GM18511 (cell line): ENCODE measurements at regions not wholly inside any gene's neighbourhood (a gene's known extent, or its start where the extent isn't known, plus 50 kb on each side); places are given as distances from the start of the nearest gene placed in this dataset.

ENCODE experiments used
- ATAC-seq: cut with Tn5 transposase; IDR thresholded peaks from one replicate; pipeline ENCODE4 v1.9.1; 2021; ENCODE audit warnings: mild to moderate bottlenecking, moderate library complexity; ENCODE audit not compliant: unreplicated experiment

DNA sequence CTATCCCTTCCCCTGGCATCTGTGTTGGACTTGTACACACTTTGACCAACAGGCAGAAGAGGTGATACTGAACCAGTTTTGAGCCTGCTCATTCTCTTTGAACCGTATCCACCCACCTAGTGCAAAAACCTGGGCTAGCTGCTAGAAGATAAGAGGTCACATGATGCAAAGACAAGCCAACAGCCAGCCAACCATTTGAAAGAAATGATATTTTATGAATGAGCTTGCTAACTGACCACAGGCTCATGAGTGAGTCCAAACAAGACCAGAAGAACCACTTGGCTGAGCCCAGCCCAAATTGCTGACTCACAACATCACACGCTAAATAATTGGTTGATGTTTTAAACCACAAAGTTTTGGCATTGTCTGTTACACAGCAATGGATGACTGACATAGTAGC lies 74.0 kb upstream of the CTNNB1 start:
- no peak for ATAC-seq

- no peak for ATAC-seq
These were observed 72.8 kb upstream of the CTNNB1 start for GRCh38 chr3:41126472-41126871.

DNA sequence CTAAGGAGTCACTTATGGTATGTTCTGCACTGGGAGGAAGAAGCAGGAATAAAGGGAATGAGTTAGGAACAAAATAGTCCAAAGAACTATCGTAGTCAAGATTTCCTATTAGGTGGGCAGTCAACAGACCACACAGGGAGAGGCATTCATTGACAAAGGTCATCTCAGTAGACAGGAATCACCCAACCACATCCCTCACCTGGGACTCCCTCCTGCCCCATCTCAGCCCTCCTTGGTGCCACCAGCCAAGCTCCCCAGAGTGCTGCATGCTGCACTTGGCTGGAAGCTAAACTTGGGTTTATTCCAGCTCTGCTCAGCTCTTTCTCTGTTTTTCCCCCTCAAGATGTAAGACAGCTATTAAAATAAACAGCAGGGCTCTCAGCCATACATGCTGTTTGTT lies 72.3 kb upstream of the CTNNB1 start:
- no peak for ATAC-seq

DNA sequence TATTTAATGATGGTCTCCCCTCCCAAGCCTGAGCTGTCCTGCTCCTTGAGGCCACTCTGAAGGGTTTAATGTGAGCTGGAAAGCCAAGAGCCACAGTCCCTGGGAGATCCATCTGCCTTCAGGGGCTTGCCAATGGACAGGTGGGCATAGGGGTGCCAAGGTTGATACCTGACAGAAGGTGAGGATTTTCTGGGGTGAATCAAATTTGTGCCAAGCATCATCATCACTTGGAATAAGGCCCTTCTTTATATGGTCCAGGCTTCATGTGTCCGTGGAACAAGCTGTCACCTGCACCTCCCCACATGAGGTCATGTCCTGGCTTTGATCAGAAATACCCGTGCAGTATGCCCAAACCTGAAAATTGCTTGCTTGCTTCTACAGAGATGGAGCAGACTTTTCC lies 71.9 kb upstream of the CTNNB1 start:
- no peak for ATAC-seq

- no peak for ATAC-seq
These were observed 69.6 kb upstream of the CTNNB1 start for GRCh38 chr3:41129731-41130130.

GRCh38 chr3:41131224-41131623 lies 68.1 kb upstream of the CTNNB1 start:
- no peak for ATAC-seq

- no peak for ATAC-seq
These were observed 61.6 kb upstream of the CTNNB1 start for GRCh38 chr3:41137686-41138111.

GRCh38 chr3:41138146-41138545 lies 61.2 kb upstream of the CTNNB1 start:
- ATAC-seq, result no peak

DNA sequence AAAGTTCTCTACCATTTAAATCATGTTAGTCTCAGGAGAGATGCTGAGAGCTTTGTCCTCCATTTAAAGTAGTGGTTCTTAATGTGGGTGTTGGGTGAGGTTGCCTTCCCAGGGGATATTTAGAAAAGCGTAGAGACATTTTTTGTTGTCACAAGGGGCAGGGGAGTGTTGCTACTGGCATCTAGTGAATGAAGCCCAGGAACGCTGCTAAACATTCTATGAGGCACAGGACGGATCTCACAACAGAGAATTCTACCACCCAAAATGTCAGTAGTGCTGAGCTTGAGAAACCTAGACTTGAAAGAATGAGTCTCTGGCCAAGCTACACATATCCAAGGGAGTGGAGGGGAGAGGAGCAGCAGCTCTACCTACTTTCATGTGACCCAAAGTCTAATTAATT lies 60.7 kb upstream of the CTNNB1 start:
- no peak for ATAC-seq

DNA sequence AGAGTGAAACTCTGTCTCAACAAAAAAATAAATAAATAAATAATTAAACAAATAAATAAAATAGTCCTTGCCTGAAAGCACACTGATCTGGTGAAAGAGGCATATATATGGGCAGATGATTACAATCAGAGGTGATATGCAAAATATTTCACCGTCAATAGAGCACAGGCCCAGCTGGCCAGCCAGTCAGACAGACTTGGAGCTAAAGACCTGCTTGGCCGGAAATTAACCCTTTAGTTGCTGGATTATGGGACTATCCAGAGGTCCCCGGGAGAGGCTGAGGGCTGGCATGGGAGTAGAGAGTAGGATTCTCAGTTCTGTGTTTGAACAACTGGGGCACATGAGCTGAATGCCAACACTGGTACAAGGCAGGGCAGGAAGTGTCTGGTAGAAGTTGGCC lies 59.1 kb upstream of the CTNNB1 start:
- no peak for ATAC-seq

GRCh38 chr3:41141433-41142167 lies 57.7 kb upstream of the CTNNB1 start:
- no peak for ATAC-seq

DNA sequence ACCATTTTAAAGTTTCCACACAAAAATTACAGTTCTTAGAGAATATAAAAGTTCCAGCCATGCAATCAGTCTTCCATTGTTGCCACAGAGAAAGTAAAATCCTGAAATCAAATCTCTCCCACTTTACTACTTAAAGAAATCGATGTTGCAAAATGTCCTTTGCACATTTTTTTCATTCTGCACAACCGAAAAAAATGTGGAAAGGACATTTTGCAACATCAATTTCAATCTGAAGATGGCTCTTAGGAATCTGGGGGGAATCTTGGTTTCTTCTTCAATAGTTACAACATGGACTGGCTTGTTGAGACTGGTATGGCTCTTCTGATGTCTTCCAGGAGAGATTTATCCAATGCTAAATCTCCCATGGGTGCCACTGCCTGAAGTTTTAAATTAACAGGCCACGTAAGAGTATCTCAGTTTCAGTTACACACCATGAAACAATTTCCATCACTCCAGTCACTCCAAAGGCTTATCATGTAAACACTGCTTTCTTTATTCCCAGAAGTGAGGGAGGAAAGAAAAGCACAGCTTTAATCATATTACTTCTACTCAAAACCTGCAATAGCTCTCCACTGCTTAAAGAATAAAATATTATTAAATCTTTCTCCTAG lies 55.8 kb upstream of the CTNNB1 start:
- ATAC-seq, result no peak

- ATAC-seq, result no peak
These were observed 54.7 kb upstream of the CTNNB1 start for GRCh38 chr3:41144631-41145030.

- ATAC-seq, result no peak
These were observed 50.8 kb upstream of the CTNNB1 start for GRCh38 chr3:41148478-41148877.

- ATAC-seq, result no peak
These were observed 50.4 kb upstream of the CTNNB1 start for GRCh38 chr3:41148901-41149300.
